ENCODE measurements at regions not wholly inside any gene's neighbourhood (a gene's known extent, or its start where the extent isn't known, plus 50 kb on each side); places are given as distances from the start of the nearest gene placed in this dataset.

GRCh38 chr14:100416081-100416680, 93.0 kb downstream of the SLC25A47 start:
- H3K4me3 ChIP-seq (ENCODE audit: control insufficient read depth, low read depth, low read length) = no peak overlapping the region
- no peak for TF ChIP-seq CTCF (IDR thresholded peaks at IDR 0.05; ENCODE audit: control insufficient read depth, insufficient read depth, low read depth, low read length, missing control alignments)
- DNase-seq (ENCODE audit: low read depth) = no peak

GRCh38 chr14:100416921-100417860, 94.1 kb downstream of the SLC25A47 start:
- peak; percentile 78 for DNase-seq (ENCODE audit: low read depth)
- H3K4me3 ChIP-seq (ENCODE audit: control insufficient read depth, low read depth, low read length) = no peak overlapping the region
- peak; percentile 97 for TF ChIP-seq CTCF (IDR thresholded peaks at IDR 0.05; ENCODE audit: control insufficient read depth, insufficient read depth, low read depth, low read length, missing control alignments)

GRCh38 chr14:100419856-100420255, 96.7 kb downstream of the SLC25A47 start:
- DNase-seq (ENCODE audit: low read depth) = no peak
- H3K4me3 ChIP-seq (ENCODE audit: control insufficient read depth, low read depth, low read length) = no peak overlapping the region
- TF ChIP-seq CTCF (IDR thresholded peaks at IDR 0.05; ENCODE audit: control insufficient read depth, insufficient read depth, low read depth, low read length, missing control alignments) = no peak

GRCh38 chr14:100421756-100422470, 98.8 kb downstream of the SLC25A47 start:
- DNase-seq (ENCODE audit: low read depth) = no peak
- no peak for TF ChIP-seq CTCF (IDR thresholded peaks at IDR 0.05; ENCODE audit: control insufficient read depth, insufficient read depth, low read depth, low read length, missing control alignments)
- H3K4me3 ChIP-seq (ENCODE audit: control insufficient read depth, low read depth, low read length) = no peak overlapping the region

- no peak overlapping the region for H3K4me3 ChIP-seq (ENCODE audit: control insufficient read depth, low read depth, low read length)
- no peak for DNase-seq (ENCODE audit: low read depth)
- TF ChIP-seq CTCF (IDR thresholded peaks at IDR 0.05; ENCODE audit: control insufficient read depth, insufficient read depth, low read depth, low read length, missing control alignments) = no peak
Measured at GRCh38 chr14:100422556-100423316, 99.6 kb downstream of the SLC25A47 start.

All from AG09309 (cell line).